GM23338 (cell line): ENCODE measurements at regions not wholly inside any gene's neighbourhood (a gene's known extent, or its start where the extent isn't known, plus 50 kb on each side); places are given as distances from the start of the nearest gene placed in this dataset.

Experiments used
- ATAC-seq: fragments of 200-7000 bp; cut with Tn5 transposase; 3 replicates; pipeline ENCODE4 v1.9.1; 2020
- DNase-seq: peaks from one replicate; pipeline ENCODE4 v3.0.0-alpha.2; 2015; ENCODE audit warnings: low spot score
- H2AFZ ChIP-seq: fragments of 200-600 bp; sonication (generic); 2 replicates; pipeline ENCODE4 v1.8.0; 2016; ENCODE audit warnings: antibody characterized with exemption, mild to moderate bottlenecking, moderate library complexity
- H3F3A ChIP-seq: fragments of 200-600 bp; sonication (generic); replicated peaks from 2 replicates; pipeline ENCODE4 v1.8.0; 2017; ENCODE audit warnings: antibody characterized with exemption, mixed run types, low read depth
- H3K27ac ChIP-seq: fragments of 200-600 bp; sonication (generic); 2 replicates; pipeline ENCODE4 v1.6.1; 2016; ENCODE audit warnings: low read depth
- H3K27me3 ChIP-seq: fragments of 200-600 bp; sonication (generic); 2 replicates; pipeline ENCODE4 v1.8.0; 2016; ENCODE audit warnings: mild to moderate bottlenecking, mixed run types, moderate library complexity; ENCODE audit not compliant: insufficient read depth
- H3K36me3 ChIP-seq: fragments of 200-600 bp; sonication (generic); 2 replicates; pipeline ENCODE4 v1.8.0; 2016; ENCODE audit warnings: mild to moderate bottlenecking; ENCODE audit not compliant: insufficient read depth
- H3K4me1 ChIP-seq: fragments of 200-600 bp; sonication (generic); 2 replicates; pipeline ENCODE4 v1.8.0; 2016; ENCODE audit warnings: mild to moderate bottlenecking, moderate library complexity; ENCODE audit not compliant: insufficient read depth
- H3K4me2 ChIP-seq: fragments of 200-600 bp; sonication (generic); 2 replicates; pipeline ENCODE4 v1.7.1; 2017; ENCODE audit warnings: mixed run types
- H3K4me3 ChIP-seq: fragments of 200-600 bp; sonication (generic); 2 replicates; pipeline ENCODE4 v1.6.1; 2016; ENCODE audit warnings: mixed run types
- H3K79me2 ChIP-seq: fragments of 200-600 bp; sonication (generic); replicated peaks from 2 replicates; pipeline ENCODE4 v1.8.0; 2017; ENCODE audit warnings: mild to moderate bottlenecking; ENCODE audit not compliant: insufficient read depth
- H3K9me2 ChIP-seq: fragments of 200-600 bp; sonication (generic); 2 replicates; pipeline ENCODE4 v1.8.0; 2017; ENCODE audit not compliant: insufficient read depth
- H4K20me1 ChIP-seq: fragments of 200-600 bp; sonication (generic); replicated peaks from 2 replicates; pipeline ENCODE4 v1.8.0; 2017; ENCODE audit warnings: mild to moderate bottlenecking; ENCODE audit not compliant: insufficient read depth
- H3K27ac Mint-ChIP-seq: 2 replicates; pipeline ENCODE4 v1.8.0; 2020; ENCODE audit warnings: inconsistent platforms, mild to moderate bottlenecking, moderate library complexity, mixed read lengths
- H3K27me3 Mint-ChIP-seq: 3 replicates; pipeline ENCODE4 v1.8.0; 2022; ENCODE audit warnings: low read depth, mild to moderate bottlenecking, moderate library complexity, mixed read lengths, inconsistent platforms; ENCODE audit not compliant: insufficient read depth, poor library complexity
- H3K36me3 Mint-ChIP-seq: 3 replicates; pipeline ENCODE4 v1.8.0; 2021; ENCODE audit warnings: low read depth, mild to moderate bottlenecking, inconsistent platforms, moderate library complexity, mixed read lengths
- H3K4me1 Mint-ChIP-seq: 3 replicates; pipeline ENCODE4 v1.8.0; 2020; ENCODE audit warnings: mild to moderate bottlenecking, inconsistent platforms, mixed read lengths
- H3K4me3 Mint-ChIP-seq: 3 replicates; pipeline ENCODE4 v1.8.0; 2021; ENCODE audit warnings: moderate library complexity, mild to moderate bottlenecking, inconsistent platforms, mixed read lengths
- H3K9me3 Mint-ChIP-seq: 3 replicates; pipeline ENCODE4 v1.8.0; 2020; ENCODE audit warnings: moderate library complexity, mild to moderate bottlenecking, inconsistent platforms, mixed read lengths
- CREB1 ChIP-seq: fragments of 250-450 bp; sonication (Bioruptor Pico); IDR thresholded peaks from 2 replicates; pipeline ENCODE4 v1.5.0; 2020; ENCODE audit warnings: low read depth, mild to moderate bottlenecking, moderate library complexity
- EZH2 ChIP-seq: fragments of 200-600 bp; sonication (generic); IDR thresholded peaks from one replicate; pipeline ENCODE4 v1.8.0; 2017; ENCODE audit warnings: antibody characterized with exemption, mild to moderate bottlenecking, low read depth; ENCODE audit not compliant: unreplicated experiment
- EZH2phosphoT487 ChIP-seq: fragments of 200-600 bp; sonication (generic); IDR thresholded peaks from one replicate; pipeline ENCODE4 v1.8.1; 2018; ENCODE audit warnings: antibody characterized with exemption; ENCODE audit not compliant: unreplicated experiment
- JUNB ChIP-seq: IDR thresholded peaks from one replicate; pipeline ENCODE4 v1.6.1; 2016; ENCODE audit warnings: antibody characterized with exemption; ENCODE audit not compliant: unreplicated experiment
- NANOG ChIP-seq: IDR thresholded peaks from 2 replicates; pipeline ENCODE4 v1.6.1; 2016; ENCODE audit warnings: antibody characterized with exemption, borderline replicate concordance
- REST ChIP-seq: IDR thresholded peaks from one replicate; pipeline ENCODE4 v1.6.1; 2018; ENCODE audit warnings: antibody characterized with exemption; ENCODE audit not compliant: unreplicated experiment
- STAT1 ChIP-seq: IDR thresholded peaks from one replicate; pipeline ENCODE4 v1.6.1; 2016; ENCODE audit warnings: antibody characterized with exemption; ENCODE audit not compliant: unreplicated experiment
- ZNF114 ChIP-seq: fragments of 250-450 bp; sonication (Bioruptor Pico); IDR thresholded peaks from 2 replicates; pipeline ENCODE4 v1.5.0; 2020; ENCODE audit warnings: mild to moderate bottlenecking, moderate library complexity
- ZNF331 ChIP-seq: fragments of 250-450 bp; sonication (Bioruptor Pico); IDR thresholded peaks from 2 replicates; pipeline ENCODE4 v1.5.0; 2020; ENCODE audit warnings: low read depth, mild to moderate bottlenecking, moderate library complexity
- TF ChIP-seq, protein P1 (sequence below), 2 experiments: fragments of 200-600 bp in 1 of 2; sonication (generic) in 1 of 2; conservative IDR thresholded peaks; 2 replicates each; pipeline versions ENCODE4 v1.5.1 to v1.6.1; 2016 to 2017; ENCODE audit warnings: antibody characterized with exemption in 2 of 2, low read depth in 2 of 2, mild to moderate bottlenecking in 2 of 2, moderate library complexity in 1 of 2
- TF ChIP-seq, protein P2 (sequence below): IDR thresholded peaks from 2 replicates; pipeline ENCODE4 v1.6.1; 2016; ENCODE audit warnings: antibody characterized with exemption

GRCh38 chr20:48502758-48503157, 325.0 kb downstream of the PREX1 start (continued):
- TF ChIP-seq REST (no peak), ZNF331 (CRISPR knock-in tag) (no peak), CREB1 (CRISPR knock-in tag) (no peak), ZNF114 (CRISPR knock-in tag) (no peak)

DNA sequence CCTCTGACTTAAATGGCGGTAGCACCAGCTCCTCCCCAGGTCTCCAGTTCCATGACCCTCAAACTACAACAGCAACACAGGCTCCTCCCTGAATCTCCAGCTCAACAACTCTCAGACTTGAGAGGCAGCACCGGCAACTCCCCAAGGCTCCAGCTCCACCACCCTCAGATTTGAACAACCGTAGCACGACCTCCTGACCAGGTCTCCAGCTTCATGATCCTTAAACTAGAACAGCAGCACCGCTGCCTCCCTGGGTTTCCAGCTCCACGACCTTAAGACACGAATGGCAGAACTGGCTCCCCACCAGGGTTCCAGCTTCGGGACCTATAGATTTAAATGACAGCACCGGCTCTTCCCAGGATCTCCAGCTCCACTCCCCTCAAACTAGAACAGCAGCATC, 325.8 kb downstream of the PREX1 start:
- Mint-ChIP-seq H3K27me3 (peaks cover 9% of the 10 kb centered on the region), H3K4me3 (no peak overlapping the region), H3K9me3 (peaks cover 26% of the 10 kb centered on the region), H3K27ac (no peak overlapping the region), H3K36me3 (peaks cover 16% of the 10 kb centered on the region), H3K4me1 (no peaks in the 10 kb centered on the region)
- no peaks in the 10 kb centered on the region for H3K36me3 ChIP-seq
- H3F3A ChIP-seq: no peaks in the 10 kb centered on the region
- no peaks in the 10 kb centered on the region for H3K9me2 ChIP-seq
- DNase-seq (no peak), ATAC-seq (no peak)
- no peak overlapping the region for H3K27ac ChIP-seq
- H3K4me3 ChIP-seq: no peak overlapping the region
- H3K79me2 ChIP-seq: no peaks in the 10 kb centered on the region
- no peaks in the 10 kb centered on the region for H3K4me1 ChIP-seq
- no peak overlapping the region for H2AFZ ChIP-seq
- H3K4me2 ChIP-seq: no peak overlapping the region
- no peaks in the 10 kb centered on the region for H4K20me1 ChIP-seq
- no peaks in the 10 kb centered on the region for H3K27me3 ChIP-seq
- no peak for TF ChIP-seq EZH2phosphoT487
- no peak for TF ChIP-seq STAT1
- TF ChIP-seq ZNF331 (CRISPR knock-in tag): no peak
- TF ChIP-seq, protein P1, sequence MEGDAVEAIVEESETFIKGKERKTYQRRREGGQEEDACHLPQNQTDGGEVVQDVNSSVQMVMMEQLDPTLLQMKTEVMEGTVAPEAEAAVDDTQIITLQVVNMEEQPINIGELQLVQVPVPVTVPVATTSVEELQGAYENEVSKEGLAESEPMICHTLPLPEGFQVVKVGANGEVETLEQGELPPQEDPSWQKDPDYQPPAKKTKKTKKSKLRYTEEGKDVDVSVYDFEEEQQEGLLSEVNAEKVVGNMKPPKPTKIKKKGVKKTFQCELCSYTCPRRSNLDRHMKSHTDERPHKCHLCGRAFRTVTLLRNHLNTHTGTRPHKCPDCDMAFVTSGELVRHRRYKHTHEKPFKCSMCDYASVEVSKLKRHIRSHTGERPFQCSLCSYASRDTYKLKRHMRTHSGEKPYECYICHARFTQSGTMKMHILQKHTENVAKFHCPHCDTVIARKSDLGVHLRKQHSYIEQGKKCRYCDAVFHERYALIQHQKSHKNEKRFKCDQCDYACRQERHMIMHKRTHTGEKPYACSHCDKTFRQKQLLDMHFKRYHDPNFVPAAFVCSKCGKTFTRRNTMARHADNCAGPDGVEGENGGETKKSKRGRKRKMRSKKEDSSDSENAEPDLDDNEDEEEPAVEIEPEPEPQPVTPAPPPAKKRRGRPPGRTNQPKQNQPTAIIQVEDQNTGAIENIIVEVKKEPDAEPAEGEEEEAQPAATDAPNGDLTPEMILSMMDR (conservative IDR thresholded peaks at IDR 0.05; ENCODE audit: low read depth in 2 of 2): no peak
- TF ChIP-seq ZNF114 (CRISPR knock-in tag): no peak
- no peak for TF ChIP-seq CREB1 (CRISPR knock-in tag)
- TF ChIP-seq NANOG: no peak
- TF ChIP-seq JUNB: no peak
- TF ChIP-seq, protein P2, sequence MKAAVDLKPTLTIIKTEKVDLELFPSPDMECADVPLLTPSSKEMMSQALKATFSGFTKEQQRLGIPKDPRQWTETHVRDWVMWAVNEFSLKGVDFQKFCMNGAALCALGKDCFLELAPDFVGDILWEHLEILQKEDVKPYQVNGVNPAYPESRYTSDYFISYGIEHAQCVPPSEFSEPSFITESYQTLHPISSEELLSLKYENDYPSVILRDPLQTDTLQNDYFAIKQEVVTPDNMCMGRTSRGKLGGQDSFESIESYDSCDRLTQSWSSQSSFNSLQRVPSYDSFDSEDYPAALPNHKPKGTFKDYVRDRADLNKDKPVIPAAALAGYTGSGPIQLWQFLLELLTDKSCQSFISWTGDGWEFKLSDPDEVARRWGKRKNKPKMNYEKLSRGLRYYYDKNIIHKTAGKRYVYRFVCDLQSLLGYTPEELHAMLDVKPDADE: no peak
- no peak for TF ChIP-seq EZH2
- TF ChIP-seq REST: no peak
